ENCODE measurements at regions not wholly inside any gene's neighbourhood (a gene's known extent, or its start where the extent isn't known, plus 50 kb on each side); places are given as distances from the start of the nearest gene placed in this dataset.
"Not testable (repeated sequence)": the region's sequence is repeated elsewhere in the genome, so short reads cannot be mapped to it uniquely, and the experiment has no call there.

GRCh38 chr17:34039759-34040555 lies 215.1 kb upstream of the CCL2 start:
- not testable (repeated sequence) for DNase-seq

DNA sequence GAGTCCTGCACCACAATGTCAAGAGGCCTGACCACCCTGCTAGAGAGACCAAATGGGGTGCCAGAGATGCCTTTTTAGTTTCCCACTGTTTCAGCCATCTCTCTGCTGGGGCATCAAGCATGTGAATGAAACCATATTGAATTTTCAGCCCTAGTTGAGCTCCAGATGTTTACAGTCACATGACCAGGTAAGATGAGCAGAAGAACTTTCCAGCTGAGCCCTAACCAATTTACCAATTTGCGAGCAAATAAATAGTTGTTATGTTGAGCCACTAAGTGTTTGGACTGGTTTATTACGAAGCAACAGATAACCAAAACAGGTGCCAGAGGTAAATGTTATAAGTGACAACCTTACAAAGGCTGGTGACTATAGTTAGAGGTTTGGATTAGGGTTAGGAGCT lies 209.1 kb upstream of the CCL2 start:
- no peak for DNase-seq

GRCh38 chr17:34051046-34051445 lies 204.0 kb upstream of the CCL2 start:
- no peak for DNase-seq

DNA sequence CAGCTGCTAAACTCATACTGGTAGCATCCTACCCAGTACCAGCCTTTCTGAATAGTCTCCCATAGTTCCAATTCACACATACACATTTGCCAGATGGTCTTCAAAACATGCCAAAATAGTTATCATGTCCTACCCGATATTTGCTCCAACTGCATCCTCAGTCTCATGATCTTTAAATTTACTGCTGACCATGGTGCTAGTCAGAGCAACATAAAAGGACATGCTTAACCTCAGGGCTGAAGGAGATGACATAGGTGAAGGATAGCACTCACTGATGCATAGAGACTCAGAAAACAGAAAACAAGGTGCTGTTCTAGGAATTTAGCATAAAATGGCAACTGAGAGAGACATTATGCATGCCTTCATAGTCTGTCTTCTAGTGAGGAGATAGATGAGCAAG lies 200.6 kb upstream of the CCL2 start:
- DNase-seq = no peak

- no peak for DNase-seq
These were observed 199.5 kb upstream of the CCL2 start for GRCh38 chr17:34055606-34056005.

GRCh38 chr17:34059423-34060220 lies 195.5 kb upstream of the CCL2 start:
- no peak for DNase-seq

GRCh38 chr17:34066528-34066927 lies 188.6 kb upstream of the CCL2 start:
- DNase-seq = no peak

GRCh38 chr17:34067011-34067410 lies 188.1 kb upstream of the CCL2 start:
- no peak for DNase-seq

- DNase-seq = no peak
These were observed 186.5 kb upstream of the CCL2 start for GRCh38 chr17:34068571-34068970.

- DNase-seq = no peak
These were observed 184.4 kb upstream of the CCL2 start for GRCh38 chr17:34070712-34071111.

DNA sequence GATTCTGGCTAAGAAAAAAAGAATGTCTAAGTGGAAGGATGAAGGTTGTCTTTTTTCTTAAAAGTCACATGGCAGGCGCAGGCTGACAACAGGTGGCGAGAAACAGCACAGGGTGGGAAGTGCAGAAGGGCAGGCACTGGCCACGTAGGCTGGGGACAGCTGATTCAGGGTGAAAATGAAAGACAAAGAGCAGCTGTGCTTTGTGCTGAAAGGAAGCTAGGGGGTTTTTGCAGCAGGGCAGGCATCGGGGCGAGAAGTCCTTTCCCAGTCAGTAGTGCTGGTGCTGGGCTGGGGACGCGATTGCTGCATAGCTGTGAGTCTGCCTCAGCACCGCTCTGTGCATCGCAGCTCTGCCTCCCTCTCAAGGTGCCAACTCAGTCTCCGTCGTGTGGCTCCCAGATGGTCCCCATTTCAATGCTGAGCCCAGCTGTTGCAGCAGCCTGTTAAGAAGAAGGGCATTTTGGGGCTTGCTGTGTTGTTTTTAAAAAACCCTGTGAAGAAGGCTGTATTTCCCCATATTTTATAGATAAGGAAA lies 183.1 kb upstream of the CCL2 start:
- no peak for DNase-seq

DNA sequence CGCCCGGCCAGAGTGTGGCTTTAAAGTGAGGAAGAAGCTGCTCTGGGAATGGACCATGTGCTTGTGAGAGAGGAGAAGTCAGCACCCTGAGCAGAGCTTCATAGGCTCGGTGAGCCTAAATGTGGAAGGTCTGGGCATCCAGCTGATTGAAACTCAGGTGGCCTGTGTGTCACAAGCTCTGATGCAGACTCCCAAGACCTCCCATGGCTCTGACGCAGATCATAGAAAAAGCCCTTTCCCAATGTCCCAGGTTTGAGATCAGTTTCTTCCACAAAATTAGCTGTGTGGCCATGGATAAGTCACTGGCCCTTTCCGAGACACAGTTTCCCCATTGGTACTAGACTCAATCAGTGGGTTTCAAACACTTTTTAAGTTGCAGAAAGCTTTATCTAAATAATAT lies 180.0 kb upstream of the CCL2 start:
- no peak for DNase-seq

GRCh38 chr17:34076743-34077631 lies 178.1 kb upstream of the CCL2 start:
- no peak for DNase-seq

- no peak for DNase-seq
These were observed 173.8 kb upstream of the CCL2 start for GRCh38 chr17:34081269-34081668.

DNA sequence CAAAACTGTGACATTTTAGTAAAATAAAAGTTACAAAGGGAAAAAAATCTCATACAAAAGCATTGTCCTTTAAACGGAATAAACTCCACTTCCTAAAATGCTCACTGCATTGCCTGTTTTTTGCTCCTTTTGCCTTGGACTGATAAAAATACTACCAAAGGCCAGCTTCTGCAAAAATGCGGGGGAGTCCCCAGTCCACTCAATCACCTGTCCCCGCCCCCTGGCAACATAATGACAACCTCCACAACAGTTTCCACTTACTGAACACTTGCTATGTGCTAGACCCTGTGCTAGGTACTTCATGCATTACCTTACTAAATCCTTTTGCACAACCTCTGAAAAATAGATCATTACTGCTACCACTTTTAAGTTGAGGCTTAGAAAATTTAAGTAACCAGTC lies 172.7 kb upstream of the CCL2 start:
- no peak for DNase-seq

DNA sequence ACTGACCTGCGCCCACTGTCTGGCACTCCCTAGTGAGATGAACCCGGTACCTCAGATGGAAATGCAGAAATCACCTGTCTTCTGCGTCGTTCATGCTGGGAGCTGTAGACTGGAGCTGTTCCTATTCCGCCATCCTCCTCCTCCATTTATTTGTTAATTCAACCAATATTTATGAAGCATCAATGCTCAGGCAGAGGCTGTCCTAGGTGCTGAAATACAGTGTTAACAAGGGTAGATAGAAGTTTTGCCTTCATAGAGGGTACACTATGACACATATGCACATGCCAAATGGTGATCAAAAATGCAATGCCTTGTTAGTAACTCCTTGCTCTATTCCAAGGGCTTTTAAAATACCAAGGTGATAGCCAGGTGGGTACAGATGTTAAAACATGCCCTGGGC lies 166.0 kb upstream of the CCL2 start:
- not testable (repeated sequence) for DNase-seq

DNA sequence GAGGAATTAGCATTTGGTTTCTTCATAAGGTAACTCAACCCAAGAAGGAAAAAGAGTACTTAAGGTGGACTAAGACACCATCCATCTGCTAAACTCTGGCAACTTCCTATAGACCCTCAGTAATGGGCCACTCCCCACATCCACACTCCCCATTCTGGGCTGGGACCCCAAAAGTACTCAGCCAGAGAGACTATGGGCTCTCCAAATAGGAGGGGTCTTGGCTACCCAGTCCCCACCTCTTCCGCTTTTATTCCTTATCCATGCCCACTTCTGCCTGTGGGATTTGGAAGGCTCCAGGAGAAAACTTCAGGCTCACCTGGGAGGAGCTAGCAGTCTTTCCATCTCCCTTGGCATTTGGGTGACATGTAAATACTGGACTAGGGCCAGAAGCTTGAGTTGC lies 164.5 kb upstream of the CCL2 start:
- DNase-seq = no peak

DNA sequence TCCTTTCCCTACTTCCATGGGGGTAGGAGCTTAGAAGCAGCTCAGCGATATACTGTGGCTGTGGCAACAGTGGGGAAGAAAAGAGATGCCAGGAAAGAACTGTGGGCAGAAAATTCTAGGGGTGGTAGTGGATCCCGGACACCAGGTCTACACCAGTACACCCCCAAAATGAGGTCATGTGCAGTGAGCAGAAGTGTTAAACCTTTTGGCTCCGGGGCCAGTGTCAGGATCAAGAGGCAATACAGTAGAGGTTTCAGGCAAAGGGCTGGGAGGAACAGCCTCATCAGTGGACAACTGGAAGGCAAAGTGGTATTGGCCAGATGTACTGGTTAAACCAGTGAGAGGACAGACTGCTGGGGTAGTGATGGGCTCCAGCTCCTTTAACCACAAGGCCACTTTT lies 163.1 kb upstream of the CCL2 start:
- DNase-seq = no peak

DNA sequence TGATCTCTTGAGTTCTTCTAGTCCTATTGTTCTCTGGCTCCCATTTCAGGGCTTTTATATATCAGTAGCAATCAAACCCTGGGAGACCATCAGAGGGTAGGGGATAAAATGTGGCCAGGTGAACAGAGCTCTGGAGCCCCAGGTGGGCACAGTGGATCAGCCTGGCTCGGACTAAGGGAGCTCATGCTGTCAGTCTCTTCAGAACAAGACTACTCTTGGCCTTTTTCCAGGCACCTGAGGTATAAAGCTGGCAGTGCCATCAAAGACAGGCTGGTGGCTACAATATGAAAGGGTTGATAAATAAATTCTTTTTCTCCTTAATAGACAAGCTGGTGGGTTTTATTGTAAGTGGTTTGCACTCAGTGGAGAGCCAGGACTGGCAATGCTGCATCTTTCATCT lies 160.0 kb upstream of the CCL2 start:
- DNase-seq = no peak

- DNase-seq = no peak
These were observed 156.4 kb upstream of the CCL2 start for GRCh38 chr17:34098699-34099098.

DNA sequence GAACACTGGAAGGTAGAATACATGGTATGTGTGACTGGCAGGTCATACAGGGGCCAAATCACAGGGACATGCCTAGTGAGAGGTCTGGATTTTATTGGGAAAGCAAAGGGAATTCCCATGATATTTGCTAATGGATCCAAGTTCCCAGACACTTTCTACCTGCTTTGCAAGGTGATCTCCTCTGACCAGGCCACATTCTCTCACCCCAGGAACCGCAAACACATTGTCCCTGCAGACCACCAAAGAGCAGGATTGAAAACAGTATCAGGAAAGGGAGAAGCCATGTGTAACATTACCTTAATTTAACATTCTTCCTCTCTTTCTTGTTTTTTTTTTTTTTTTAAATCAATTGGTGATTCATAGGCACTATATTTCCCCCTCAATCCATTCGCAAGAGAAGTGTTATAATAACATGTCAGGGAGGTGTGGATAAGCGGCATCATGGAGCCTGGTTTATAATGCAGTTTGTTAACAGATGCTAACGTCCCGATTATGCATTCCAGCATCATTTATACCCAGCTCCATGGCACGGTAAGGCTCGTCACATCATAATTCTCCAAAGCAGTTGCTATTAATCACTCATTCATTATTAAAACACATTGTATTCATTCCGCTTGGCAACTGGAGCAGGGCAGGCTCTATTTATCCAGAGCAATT lies 155.1 kb upstream of the CCL2 start:
- DNase-seq = no peak

DNA sequence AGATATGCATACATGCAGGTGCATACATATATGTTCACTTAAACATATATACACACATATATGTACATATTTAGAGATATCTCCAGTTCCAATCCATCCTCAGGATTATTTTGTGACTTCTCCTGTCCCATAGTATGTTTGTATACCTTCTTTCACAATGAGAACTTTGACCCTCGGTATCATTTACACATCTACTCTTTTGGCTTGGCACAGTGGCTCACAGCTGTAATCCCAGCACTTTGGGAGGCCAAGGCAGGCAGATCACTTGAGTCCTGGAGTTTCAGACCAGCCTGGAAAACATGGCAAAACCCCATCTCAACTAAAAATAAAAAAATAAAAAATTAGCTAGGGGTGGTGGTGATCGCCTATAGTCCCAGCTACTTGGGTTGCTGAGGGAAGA lies 148.1 kb upstream of the CCL2 start:
- DNase-seq = no peak

DNA sequence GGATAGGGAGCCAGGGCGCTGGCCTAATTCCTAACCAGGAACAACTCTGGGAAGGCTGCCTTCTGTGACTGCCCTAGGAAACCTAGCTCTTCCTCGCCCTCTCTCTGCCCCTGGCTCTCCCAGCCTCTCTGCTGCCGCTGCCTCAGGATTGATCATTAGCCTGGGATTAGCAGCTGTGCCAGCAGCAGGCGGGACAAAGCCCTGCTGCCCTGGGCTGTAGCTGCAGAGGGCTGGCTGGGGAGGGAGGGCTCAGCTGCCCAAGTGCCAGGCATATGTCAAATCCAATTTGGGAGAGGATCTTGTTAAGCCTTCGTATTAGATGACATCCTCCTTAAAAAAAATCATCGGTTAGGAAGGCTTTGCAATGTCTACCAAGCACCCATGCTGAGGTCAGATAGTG lies 144.8 kb upstream of the CCL2 start:
- peak; percentile 57 for DNase-seq

Data from NCI-H524 treated with DMSO at 0.1 percent for 48 hours (cell line).